ENCODE measurements at regions not wholly inside any gene's neighbourhood (a gene's known extent, or its start where the extent isn't known, plus 50 kb on each side); places are given as distances from the start of the nearest gene placed in this dataset.

DNA sequence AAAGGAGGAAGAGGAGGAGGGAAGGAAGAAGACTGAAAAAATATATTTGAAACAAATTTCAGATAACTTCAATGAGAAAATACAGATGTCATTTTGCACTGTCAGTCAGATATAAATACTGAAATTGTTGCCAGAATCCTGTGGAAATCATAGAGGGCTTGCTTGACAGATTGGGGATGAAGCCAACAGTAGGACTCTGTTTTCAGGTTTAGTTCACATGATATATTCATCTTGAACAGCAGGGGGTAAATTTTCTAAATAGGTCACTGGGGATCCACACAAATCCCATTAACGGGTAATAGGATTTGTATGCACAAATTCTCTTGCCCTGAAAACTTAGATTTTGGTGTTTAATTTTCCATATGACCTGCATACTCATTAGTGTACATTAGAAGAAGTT is 103.3 kb upstream of the PCDH18 start:
- FAIRE-seq = no peak
- intact Hi-C loops (cut with micrococcal nuclease) (no loop called here), dilution Hi-C loops (cut with MboI; ENCODE audit: extremely low pct_ligation_motif_present, low sequenced_read_pairs) (no loop called here)
- POLR2A ChIA-PET = no interaction called here
- Histone ChIP-seq H3K9ac (replicated peaks; ENCODE audit: extremely low read depth, insufficient read depth, low read length) (no peak overlapping the region), H3K4me1 (ENCODE audit: control insufficient read depth, extremely low read depth, insufficient read depth, low read length) (no peaks in the 10 kb centered on the region), H3K4me3 (replicated peaks in 1 of 3; ENCODE audit: insufficient read depth in 1 of 3, low read depth in 1 of 3, low read length in 3 of 3) (no peak overlapping the region), H3K4me2 (ENCODE audit: insufficient read depth, low read length) (no peak overlapping the region), H3K27ac (ENCODE audit: insufficient read depth, low read depth, low read length) (no peak overlapping the region), H2AFZ (ENCODE audit: low read depth, low read length) (no peak overlapping the region), H3K79me2 (ENCODE audit: control insufficient read depth, insufficient read depth, low read length) (no peaks in the 10 kb centered on the region), H3K36me3 (ENCODE audit: control insufficient read depth in 2 of 2, extremely low read depth in 1 of 2, insufficient read depth in 2 of 2, low read length in 2 of 2) (no peaks in the 10 kb centered on the region), H3K9me1 (replicated peaks; ENCODE audit: control insufficient read depth, extremely low read depth, insufficient read depth, low read length) (no peaks in the 10 kb centered on the region), H3K27me3 (ENCODE audit: control insufficient read depth in 2 of 2, insufficient read depth in 2 of 2, low read length in 2 of 2) (no peaks in the 10 kb centered on the region), H3K9me3 (replicated peaks; ENCODE audit: control insufficient read depth, insufficient read depth, low read length) (no peaks in the 10 kb centered on the region), H4K20me1 (replicated peaks; ENCODE audit: control insufficient read depth, extremely low read depth, insufficient read depth, low read length) (no peaks in the 10 kb centered on the region)
- no peak for DNase-seq (ENCODE audit: low read depth, low spot score)
- CTCF ChIA-PET = no interaction called here
- BruUV-seq (replicated peaks) = no TSS peak
- no peak for TF ChIP-seq FOS (IDR thresholded peaks at IDR 0.05; ENCODE audit: borderline replicate concordance, insufficient read depth, low read length)
- TF ChIP-seq MYC (IDR thresholded peaks at IDR 0.05; ENCODE audit: low read depth, low read length) = no peak
- TF ChIP-seq, protein P1, sequence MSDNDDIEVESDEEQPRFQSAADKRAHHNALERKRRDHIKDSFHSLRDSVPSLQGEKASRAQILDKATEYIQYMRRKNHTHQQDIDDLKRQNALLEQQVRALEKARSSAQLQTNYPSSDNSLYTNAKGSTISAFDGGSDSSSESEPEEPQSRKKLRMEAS (IDR thresholded peaks at IDR 0.05; ENCODE audit: insufficient read depth, insufficient read length) = no peak
- no peak for TF ChIP-seq EZH2 (IDR thresholded peaks at IDR 0.05; ENCODE audit: borderline replicate concordance, low read depth, low read length, severe bottlenecking)
- TF ChIP-seq, protein P2, sequence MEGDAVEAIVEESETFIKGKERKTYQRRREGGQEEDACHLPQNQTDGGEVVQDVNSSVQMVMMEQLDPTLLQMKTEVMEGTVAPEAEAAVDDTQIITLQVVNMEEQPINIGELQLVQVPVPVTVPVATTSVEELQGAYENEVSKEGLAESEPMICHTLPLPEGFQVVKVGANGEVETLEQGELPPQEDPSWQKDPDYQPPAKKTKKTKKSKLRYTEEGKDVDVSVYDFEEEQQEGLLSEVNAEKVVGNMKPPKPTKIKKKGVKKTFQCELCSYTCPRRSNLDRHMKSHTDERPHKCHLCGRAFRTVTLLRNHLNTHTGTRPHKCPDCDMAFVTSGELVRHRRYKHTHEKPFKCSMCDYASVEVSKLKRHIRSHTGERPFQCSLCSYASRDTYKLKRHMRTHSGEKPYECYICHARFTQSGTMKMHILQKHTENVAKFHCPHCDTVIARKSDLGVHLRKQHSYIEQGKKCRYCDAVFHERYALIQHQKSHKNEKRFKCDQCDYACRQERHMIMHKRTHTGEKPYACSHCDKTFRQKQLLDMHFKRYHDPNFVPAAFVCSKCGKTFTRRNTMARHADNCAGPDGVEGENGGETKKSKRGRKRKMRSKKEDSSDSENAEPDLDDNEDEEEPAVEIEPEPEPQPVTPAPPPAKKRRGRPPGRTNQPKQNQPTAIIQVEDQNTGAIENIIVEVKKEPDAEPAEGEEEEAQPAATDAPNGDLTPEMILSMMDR (IDR thresholded peaks at IDR 0.05; ENCODE audit: extremely low read depth in 1 of 2, insufficient read depth in 1 of 2, low read depth in 1 of 2, low read length in 2 of 2) = no peak
- no peak for TF ChIP-seq JUN (IDR thresholded peaks at IDR 0.05; ENCODE audit: borderline replicate concordance, insufficient read depth, insufficient read length, low read depth)
- TF ChIP-seq POLR2A (IDR thresholded peaks at IDR 0.05; ENCODE audit: low read depth, low read length) = no peak
- no peak for TF ChIP-seq POLR2AphosphoS5 (IDR thresholded peaks at IDR 0.05; ENCODE audit: insufficient read depth, low read depth, low read length)
- TF ChIP-seq GATA2 (IDR thresholded peaks at IDR 0.05; ENCODE audit: insufficient read depth, insufficient read length, low read depth, low read length) = no peak

Measured in endothelial cell of umbilical vein (primary cell).